PC-9 (cell line): ENCODE measurements at regions not wholly inside any gene's neighbourhood (a gene's known extent, or its start where the extent isn't known, plus 50 kb on each side); places are given as distances from the start of the nearest gene placed in this dataset.

Experiments
- BruUV-seq: library from RNA; stranded (reverse); fragments of 400-500 nt; replicated peaks from 2 replicates; lab custom pipeline; 2021; lab: Mats Ljungman, UMichigan
- CTCF ChIA-PET: fragments of 300-600 bp; sonication (Branson Sonifier 250); formaldehyde crosslinking; loops from one replicate; lab custom pipeline; 2022; ENCODE audit warnings: antibody characterized with exemption; lab: Charles Lee
- POLR2A ChIA-PET: fragments of 300-600 bp; sonication (Branson Sonifier 250); formaldehyde crosslinking; loops from one replicate; lab custom pipeline; 2022; ENCODE audit warnings: antibody characterized with exemption; ENCODE audit not compliant: unreplicated experiment; lab: Charles Lee
- DNase-seq, 2 experiments: peaks; one replicate each; pipeline versions ENCODE4 v3.0.0 to v3.0.0-alpha.2; 2015 to 2022; ENCODE audit warnings: mixed read lengths in 1 of 2
- H2AFZ ChIP-seq: fragments of 200-600 bp; sonication (generic); 2 replicates; pipeline ENCODE4 v1.8.1; 2017; ENCODE audit warnings: antibody characterized with exemption
- H3F3A ChIP-seq: fragments of 200-600 bp; sonication (generic); 2 replicates; pipeline ENCODE4 v1.8.1; 2017; ENCODE audit warnings: antibody characterized with exemption, mild to moderate bottlenecking, low read depth; ENCODE audit not compliant: insufficient read depth
- H3K27ac ChIP-seq: fragments of 200-600 bp; sonication (generic); 2 replicates; pipeline ENCODE4 v1.6.1; 2016; ENCODE audit warnings: mixed run types
- H3K27me3 ChIP-seq: fragments of 200-600 bp; sonication (generic); 2 replicates; pipeline ENCODE4 v1.6.1; 2016; ENCODE audit warnings: low read depth, mixed run types; ENCODE audit not compliant: insufficient read depth
- H3K36me3 ChIP-seq: fragments of 200-600 bp; sonication (generic); 2 replicates; pipeline ENCODE4 v1.6.1; 2016; ENCODE audit warnings: low read depth, mixed run types
- H3K4me1 ChIP-seq: fragments of 200-600 bp; sonication (generic); replicated peaks from 2 replicates; pipeline ENCODE4 v1.6.1; 2016; ENCODE audit warnings: mixed run types; ENCODE audit not compliant: insufficient read depth
- H3K4me2 ChIP-seq: fragments of 200-600 bp; sonication (generic); 2 replicates; pipeline ENCODE4 v1.6.1; 2017; ENCODE audit warnings: mixed run types
- H3K4me3 ChIP-seq: fragments of 200-600 bp; sonication (generic); 2 replicates; pipeline ENCODE4 v1.6.1; 2016; ENCODE audit warnings: mixed run types
- H3K79me2 ChIP-seq: fragments of 200-600 bp; sonication (generic); 2 replicates; pipeline ENCODE4 v1.6.1; 2017; ENCODE audit warnings: low read depth, mixed run types
- H3K9me2 ChIP-seq: fragments of 200-600 bp; sonication (generic); 2 replicates; pipeline ENCODE4 v1.8.1; 2017; ENCODE audit warnings: mild to moderate bottlenecking; ENCODE audit not compliant: insufficient read depth
- H3K9me3 ChIP-seq: fragments of 200-600 bp; sonication (generic); 2 replicates; pipeline ENCODE4 v1.8.1; 2016; ENCODE audit warnings: low read depth; ENCODE audit not compliant: insufficient read depth
- H4K20me1 ChIP-seq: fragments of 200-600 bp; sonication (generic); 2 replicates; pipeline ENCODE4 v1.8.1; 2017; ENCODE audit not compliant: insufficient read depth
- EZH2 ChIP-seq: fragments of 200-600 bp; sonication (generic); IDR thresholded peaks from 2 replicates; pipeline ENCODE4 v1.8.0; 2017; ENCODE audit warnings: antibody characterized with exemption, low read depth
- intact Hi-C: fragments of 100-400 bp; cut with micrococcal nuclease; formaldehyde crosslinking; loops from one replicate; pipeline ENCODE4 v1.10.0; 2022; ENCODE audit not compliant: unreplicated experiment
- TF ChIP-seq, protein P1 (sequence below): fragments of 200-600 bp; sonication (generic); conservative IDR thresholded peaks from 2 replicates; pipeline ENCODE4 v1.6.1; 2017; ENCODE audit warnings: mixed run types, antibody characterized with exemption, mild to moderate bottlenecking, moderate library complexity

DNA sequence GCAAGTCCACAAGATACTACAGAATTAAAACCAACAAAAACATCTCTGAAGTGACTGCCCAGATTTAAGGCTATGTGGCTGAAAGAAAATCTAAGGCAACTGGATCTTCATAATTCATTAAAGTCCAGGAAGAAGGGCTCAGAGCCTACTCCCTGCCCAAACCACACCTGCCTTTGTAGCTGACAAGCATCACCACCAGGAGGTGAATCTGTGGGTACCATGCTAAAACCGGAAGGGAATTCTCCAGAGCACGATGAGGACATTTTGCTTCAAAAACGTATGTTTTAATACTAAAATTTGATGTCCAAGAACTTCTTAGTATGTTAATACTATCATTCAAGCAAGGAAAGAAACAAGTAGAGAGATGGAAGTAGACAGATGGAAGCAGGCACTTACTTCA is 495.9 kb upstream of the NECTIN3 start:
- no peak for DNase-seq
- BruUV-seq, result no TSS peak
- no peaks in the 10 kb centered on the region for H3K9me3 ChIP-seq
- 0 out of 2 replicates have a peak overlapping the region, but pooled peaks have one; percentile 14 for H2AFZ ChIP-seq
- no peaks in the 10 kb centered on the region for H3K79me2 ChIP-seq
- no peaks in the 10 kb centered on the region for H4K20me1 ChIP-seq
- no peak overlapping the region for H3K27ac ChIP-seq
- no peak overlapping the region for H3K4me2 ChIP-seq
- TF ChIP-seq, protein P1, sequence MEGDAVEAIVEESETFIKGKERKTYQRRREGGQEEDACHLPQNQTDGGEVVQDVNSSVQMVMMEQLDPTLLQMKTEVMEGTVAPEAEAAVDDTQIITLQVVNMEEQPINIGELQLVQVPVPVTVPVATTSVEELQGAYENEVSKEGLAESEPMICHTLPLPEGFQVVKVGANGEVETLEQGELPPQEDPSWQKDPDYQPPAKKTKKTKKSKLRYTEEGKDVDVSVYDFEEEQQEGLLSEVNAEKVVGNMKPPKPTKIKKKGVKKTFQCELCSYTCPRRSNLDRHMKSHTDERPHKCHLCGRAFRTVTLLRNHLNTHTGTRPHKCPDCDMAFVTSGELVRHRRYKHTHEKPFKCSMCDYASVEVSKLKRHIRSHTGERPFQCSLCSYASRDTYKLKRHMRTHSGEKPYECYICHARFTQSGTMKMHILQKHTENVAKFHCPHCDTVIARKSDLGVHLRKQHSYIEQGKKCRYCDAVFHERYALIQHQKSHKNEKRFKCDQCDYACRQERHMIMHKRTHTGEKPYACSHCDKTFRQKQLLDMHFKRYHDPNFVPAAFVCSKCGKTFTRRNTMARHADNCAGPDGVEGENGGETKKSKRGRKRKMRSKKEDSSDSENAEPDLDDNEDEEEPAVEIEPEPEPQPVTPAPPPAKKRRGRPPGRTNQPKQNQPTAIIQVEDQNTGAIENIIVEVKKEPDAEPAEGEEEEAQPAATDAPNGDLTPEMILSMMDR, result no peak
- no peak for TF ChIP-seq EZH2
- H3K36me3 ChIP-seq, result no peaks in the 10 kb centered on the region
- POLR2A ChIA-PET, result no interaction called here
- no peaks in the 10 kb centered on the region for H3F3A ChIP-seq
- no peaks in the 10 kb centered on the region for H3K9me2 ChIP-seq
- CTCF ChIA-PET, result no interaction called here
- intact Hi-C loops, result loop anchor here (10.0 kb wide), 1 partner anchor 161 kb away; no protein-coding TSS in a partner anchor
- no peak overlapping the region for H3K4me3 ChIP-seq
- no peaks in the 10 kb centered on the region for H3K27me3 ChIP-seq
- peaks cover 14% of the 10 kb centered on the region for H3K4me1 ChIP-seq

DNA sequence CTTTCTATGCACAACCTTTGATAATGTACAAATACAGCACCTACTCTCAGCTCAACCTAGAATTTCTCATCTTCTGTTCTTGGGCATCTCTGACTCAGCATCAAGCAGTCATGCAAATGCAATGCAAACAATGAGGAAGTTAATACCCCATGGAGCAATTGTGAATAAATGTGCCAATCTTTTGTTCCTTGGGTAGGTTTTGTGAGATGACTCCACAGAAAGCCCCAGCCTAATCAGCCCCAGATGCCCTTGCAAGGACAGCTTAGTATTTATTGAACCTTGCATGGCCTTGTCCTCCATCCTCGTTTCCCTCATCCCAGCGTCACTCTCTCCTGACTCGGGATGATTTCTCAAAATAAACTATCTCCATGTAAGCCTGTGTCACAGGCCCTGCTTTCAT is 494.7 kb upstream of the NECTIN3 start:
- H3K27me3 ChIP-seq, result no peaks in the 10 kb centered on the region
- no peaks in the 10 kb centered on the region for H4K20me1 ChIP-seq
- no peaks in the 10 kb centered on the region for H3F3A ChIP-seq
- H3K79me2 ChIP-seq, result no peaks in the 10 kb centered on the region
- no peaks in the 10 kb centered on the region for H3K9me3 ChIP-seq
- peaks cover 14% of the 10 kb centered on the region for H3K4me1 ChIP-seq
- H3K4me2 ChIP-seq, result no peak overlapping the region
- no peak for TF ChIP-seq EZH2
- TF ChIP-seq, protein P1, result no peak
- H3K4me3 ChIP-seq, result no peak overlapping the region
- H3K9me2 ChIP-seq, result no peaks in the 10 kb centered on the region
- peak; percentile 63 to 86 for DNase-seq
- ChIA-PET CTCF (no interaction called here), POLR2A (interaction anchor here (0.5 kb wide), 1 partner anchor 837 kb away, joined by 5 read pairs; no protein-coding TSS in a partner anchor)
- intact Hi-C loops, result loop anchor here (1.0 to 10.0 kb wide), 2 partner anchors 50 to 162 kb away; no protein-coding TSS in a partner anchor
- no TSS peak for BruUV-seq
- H2AFZ ChIP-seq, result peak overlapping the region; percentile 24; the same call in 1 of the 2 replicates
- H3K27ac ChIP-seq, result peak overlapping the region; percentile 34; the same call in 1 of the 2 replicates
- no peaks in the 10 kb centered on the region for H3K36me3 ChIP-seq

DNA sequence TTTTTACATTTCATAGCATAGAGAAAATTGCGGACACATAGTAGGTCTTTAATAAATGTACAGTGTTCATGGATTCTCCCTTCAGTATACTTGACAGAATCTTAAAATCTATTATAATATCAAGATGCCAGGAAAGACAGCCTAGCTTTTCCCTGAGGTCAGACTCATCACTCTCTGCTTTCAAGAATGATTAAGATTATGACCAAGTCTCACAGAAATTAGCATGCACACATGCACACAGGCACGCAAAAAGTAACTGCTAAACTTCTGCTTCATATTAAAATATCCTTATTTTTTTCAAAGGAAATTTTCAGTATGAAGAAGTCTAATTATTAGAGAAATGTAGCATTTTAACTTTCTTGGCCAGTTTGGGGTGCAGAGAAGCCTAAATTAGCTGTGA is 493.8 kb upstream of the NECTIN3 start:
- POLR2A ChIA-PET, result no interaction called here
- H2AFZ ChIP-seq, result no peak overlapping the region
- intact Hi-C loops, result loop anchor here (1.0 to 10.0 kb wide), 2 partner anchors 51 to 163 kb away; no protein-coding TSS in a partner anchor
- CTCF ChIA-PET, result interaction anchor here (0.7 kb wide), 1 partner anchor 158 kb away, joined by 3 read pairs; no protein-coding TSS in a partner anchor
- no TSS peak for BruUV-seq
- H4K20me1 ChIP-seq, result no peaks in the 10 kb centered on the region
- no peaks in the 10 kb centered on the region for H3K9me3 ChIP-seq
- no peaks in the 10 kb centered on the region for H3K9me2 ChIP-seq
- TF ChIP-seq, protein P1, result no peak
- TF ChIP-seq EZH2, result no peak
- no peaks in the 10 kb centered on the region for H3K27me3 ChIP-seq
- peaks cover 17% of the 10 kb centered on the region for H3K4me1 ChIP-seq
- H3K36me3 ChIP-seq, result no peaks in the 10 kb centered on the region
- no peaks in the 10 kb centered on the region for H3K79me2 ChIP-seq
- 0 out of 2 replicates have a peak overlapping the region, but pooled peaks have one; percentile 34 for H3K27ac ChIP-seq
- no peak overlapping the region for H3K4me2 ChIP-seq
- no peaks in the 10 kb centered on the region for H3F3A ChIP-seq
- no peak for DNase-seq
- no peak overlapping the region for H3K4me3 ChIP-seq
